Breast epithelium (tissue), 4 donors: ENCODE measurements at regions not wholly inside any gene's neighbourhood (a gene's known extent, or its start where the extent isn't known, plus 50 kb on each side); places are given as distances from the start of the nearest gene placed in this dataset.

Experiments
- DNase-seq, 2 donors: peaks; one replicate each; pipeline ENCODE4 v3.0.0-alpha.2; 2019; ENCODE audit warnings: low spot score in 2 of 2
- H3K27ac ChIP-seq, 2 donors: fragments of 200-600 bp; sonication (generic) in 1 of 2; one replicate each; pipeline ENCODE4 v1.5.1; 2016 to 2019; ENCODE audit warnings: mild to moderate bottlenecking in 1 of 2
- H3K27me3 ChIP-seq, 2 donors: fragments of 200-600 bp; sonication (generic) in 1 of 2; one replicate each; pipeline versions ENCODE4 v1.5.1 to v1.6.0; 2017 to 2019; ENCODE audit warnings: control low read depth in 1 of 2, mild to moderate bottlenecking in 1 of 2
- H3K36me3 ChIP-seq: fragments of 200-600 bp; one replicate; pipeline ENCODE4 v1.5.1; 2019
- H3K4me1 ChIP-seq, 2 donors: fragments of 200-600 bp; sonication (generic); one replicate each; pipeline ENCODE4 v1.5.1; 2016 to 2019; ENCODE audit warnings: control low read depth in 1 of 2
- H3K4me3 ChIP-seq, 3 donors: fragments of 200-600 bp; sonication (generic); 1 replicate in 2 of 3; 2 replicates in 1 of 3; pipeline ENCODE4 v1.5.1; 2016 to 2019; ENCODE audit warnings: mild to moderate bottlenecking in 3 of 3, moderate library complexity in 2 of 3
- H3K9me3 ChIP-seq, 2 donors: fragments of 200-600 bp; sonication (generic) in 1 of 2; one replicate each; pipeline ENCODE4 v1.5.1; 2016 to 2019; ENCODE audit warnings: control low read depth in 1 of 2
- CTCF ChIP-seq, 3 donors: fragments of 450-650 bp; IDR thresholded peaks; one replicate each; pipeline ENCODE4 v1.5.1; 2016 to 2017; ENCODE audit warnings: antibody characterized with exemption in 3 of 3, mild to moderate bottlenecking in 3 of 3, moderate library complexity in 3 of 3
- POLR2A ChIP-seq: fragments of 450-650 bp; IDR thresholded peaks from one replicate; pipeline ENCODE4 v1.6.1; 2016; ENCODE audit warnings: antibody characterized with exemption, mild to moderate bottlenecking, moderate library complexity
- POLR2AphosphoS5 ChIP-seq, 3 donors: sonication (generic); formaldehyde crosslinking; IDR thresholded peaks; one replicate each; pipeline ENCODE4 v1.6.1; 2017; ENCODE audit warnings: antibody characterized with exemption in 3 of 3
- intact Hi-C: fragments of 100-400 bp; cut with DNase I; formaldehyde crosslinking; loops from one replicate; pipeline ENCODE4 v1.15.1; 2023; ENCODE audit warnings: low total_unique reads

- intact Hi-C loops, result no loop called here
- Histone ChIP-seq H3K27me3 (no peaks in the 10 kb centered on the region), H3K27ac (no peak overlapping the region), H3K36me3 (no peaks in the 10 kb centered on the region), H3K4me3 (no peak overlapping the region), H3K4me1 (no peaks in the 10 kb centered on the region), H3K9me3 (no peaks in the 10 kb centered on the region)
- no peak for DNase-seq
- TF ChIP-seq POLR2AphosphoS5 (IDR thresholded peaks at IDR 0.05) (no peak), CTCF (IDR thresholded peaks at IDR 0.05) (peak in 1 of 3 donors; percentile 8)
Measured at GRCh38 chr11:100574894-100575769, 112.0 kb upstream of the ARHGAP42 start.

GRCh38 chr11:100575860-100576717, 111.0 kb upstream of the ARHGAP42 start:
- TF ChIP-seq CTCF (IDR thresholded peaks at IDR 0.05), result peak; percentile 19 to 88 (median 75)
- TF ChIP-seq POLR2A, result no peak
- no peak for TF ChIP-seq POLR2AphosphoS5 (IDR thresholded peaks at IDR 0.05)
- intact Hi-C loops, result no loop called here
- Histone ChIP-seq H3K27ac (no peak overlapping the region), H3K27me3 (no peaks in the 10 kb centered on the region), H3K4me3 (no peak overlapping the region), H3K36me3 (no peaks in the 10 kb centered on the region), H3K4me1 (no peaks in the 10 kb centered on the region), H3K9me3 (no peaks in the 10 kb centered on the region)
- DNase-seq, result no peak

- no peaks in the 10 kb centered on the region for H3K4me1 ChIP-seq
- no peak for DNase-seq
- TF ChIP-seq CTCF (IDR thresholded peaks at IDR 0.05) (no peak), POLR2AphosphoS5 (IDR thresholded peaks at IDR 0.05) (no peak), POLR2A (no peak)
- no peaks in the 10 kb centered on the region for H3K9me3 ChIP-seq
- no peak overlapping the region for H3K27ac ChIP-seq
- H3K36me3 ChIP-seq, result no peaks in the 10 kb centered on the region
- no peaks in the 10 kb centered on the region for H3K27me3 ChIP-seq
- intact Hi-C loops, result no loop called here
- no peak overlapping the region for H3K4me3 ChIP-seq
Measured at GRCh38 chr11:100576718-100577021, 110.4 kb upstream of the ARHGAP42 start.

- H3K36me3 ChIP-seq, result no peaks in the 10 kb centered on the region
- DNase-seq, result no peak
- intact Hi-C loops, result no loop called here
- no peak overlapping the region for H3K4me3 ChIP-seq
- H3K27me3 ChIP-seq, result no peaks in the 10 kb centered on the region
- H3K27ac ChIP-seq, result no peak overlapping the region
- H3K9me3 ChIP-seq, result no peaks in the 10 kb centered on the region
- TF ChIP-seq POLR2AphosphoS5 (IDR thresholded peaks at IDR 0.05) (no peak), CTCF (IDR thresholded peaks at IDR 0.05) (no peak), POLR2A (no peak)
- H3K4me1 ChIP-seq, result no peaks in the 10 kb centered on the region
Measured at GRCh38 chr11:100578831-100579311, 108.2 kb upstream of the ARHGAP42 start.

GRCh38 chr11:100581318-100581717, 105.8 kb upstream of the ARHGAP42 start:
- H3K36me3 ChIP-seq, result no peaks in the 10 kb centered on the region
- no peaks in the 10 kb centered on the region for H3K9me3 ChIP-seq
- no peak for DNase-seq
- H3K27me3 ChIP-seq, result no peaks in the 10 kb centered on the region
- TF ChIP-seq POLR2AphosphoS5 (IDR thresholded peaks at IDR 0.05), result no peak
- no peak for TF ChIP-seq CTCF (IDR thresholded peaks at IDR 0.05)
- TF ChIP-seq POLR2A, result no peak
- intact Hi-C loops, result no loop called here
- peaks cover 0 to 1% of the 10 kb centered on the region in 2 donors for H3K4me1 ChIP-seq
- H3K4me3 ChIP-seq, result no peak overlapping the region
- peak overlapping the region in 1 of 2 donors; percentile 68 for H3K27ac ChIP-seq
